ENCODE measurements at regions not wholly inside any gene's neighbourhood (a gene's known extent, or its start where the extent isn't known, plus 50 kb on each side); places are given as distances from the start of the nearest gene placed in this dataset.

DNA sequence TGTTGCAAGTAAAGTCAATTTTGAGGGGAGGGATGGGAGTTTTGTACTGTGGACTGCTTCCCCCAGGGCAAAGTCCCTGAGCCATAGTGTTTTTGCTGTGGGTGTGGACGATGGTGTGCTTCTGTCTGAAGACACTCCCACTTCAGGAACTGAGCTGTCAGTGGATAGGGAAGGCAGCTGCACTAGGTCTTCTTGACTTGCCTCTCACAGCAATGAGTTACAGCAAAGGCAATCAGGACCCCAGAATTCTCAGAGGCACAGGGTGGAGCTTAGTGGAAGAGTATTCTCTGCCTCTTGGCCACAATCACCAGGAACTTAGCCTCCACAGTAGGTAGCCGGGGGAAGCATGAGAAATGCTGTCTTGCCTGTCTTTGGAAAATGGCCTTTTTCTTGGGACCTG lies 1416.6 kb upstream of the MIR17HG start:
- TF ChIP-seq POLR2A (IDR thresholded peaks at IDR 0.05), result no peak
- TF ChIP-seq, protein P1, sequence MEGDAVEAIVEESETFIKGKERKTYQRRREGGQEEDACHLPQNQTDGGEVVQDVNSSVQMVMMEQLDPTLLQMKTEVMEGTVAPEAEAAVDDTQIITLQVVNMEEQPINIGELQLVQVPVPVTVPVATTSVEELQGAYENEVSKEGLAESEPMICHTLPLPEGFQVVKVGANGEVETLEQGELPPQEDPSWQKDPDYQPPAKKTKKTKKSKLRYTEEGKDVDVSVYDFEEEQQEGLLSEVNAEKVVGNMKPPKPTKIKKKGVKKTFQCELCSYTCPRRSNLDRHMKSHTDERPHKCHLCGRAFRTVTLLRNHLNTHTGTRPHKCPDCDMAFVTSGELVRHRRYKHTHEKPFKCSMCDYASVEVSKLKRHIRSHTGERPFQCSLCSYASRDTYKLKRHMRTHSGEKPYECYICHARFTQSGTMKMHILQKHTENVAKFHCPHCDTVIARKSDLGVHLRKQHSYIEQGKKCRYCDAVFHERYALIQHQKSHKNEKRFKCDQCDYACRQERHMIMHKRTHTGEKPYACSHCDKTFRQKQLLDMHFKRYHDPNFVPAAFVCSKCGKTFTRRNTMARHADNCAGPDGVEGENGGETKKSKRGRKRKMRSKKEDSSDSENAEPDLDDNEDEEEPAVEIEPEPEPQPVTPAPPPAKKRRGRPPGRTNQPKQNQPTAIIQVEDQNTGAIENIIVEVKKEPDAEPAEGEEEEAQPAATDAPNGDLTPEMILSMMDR (IDR thresholded peaks at IDR 0.05), result no peak
- WGBS, 2 donors, result 54 to 65% methylated on average over 2 of the region's 2 CpGs
- DNase-seq, result no peak
- intact Hi-C loops (cut with DNase I), result no loop called here
- Histone ChIP-seq H3K27ac (no peak overlapping the region), H3K9me3 (no peaks in the 10 kb centered on the region), H3K36me3 (no peaks in the 10 kb centered on the region), H3K27me3 (no peaks in the 10 kb centered on the region), H3K4me1 (no peaks in the 10 kb centered on the region), H3K4me3 (no peak overlapping the region)

- Histone ChIP-seq H3K4me3 (no peak overlapping the region), H3K9me3 (no peaks in the 10 kb centered on the region), H3K27ac (no peak overlapping the region), H3K36me3 (no peaks in the 10 kb centered on the region), H3K27me3 (no peaks in the 10 kb centered on the region), H3K4me1 (no peaks in the 10 kb centered on the region)
- no peak for TF ChIP-seq POLR2A (IDR thresholded peaks at IDR 0.05)
- TF ChIP-seq, protein P1 (IDR thresholded peaks at IDR 0.05), result no peak
- no peak for DNase-seq
- 79 to 81% methylated on average over 7 to 8 of the region's 8 CpGs for WGBS, 2 donors
- intact Hi-C loops (cut with DNase I), result no loop called here
Observed at GRCh38 chr13:89932902-89933301, 1414.6 kb upstream of the MIR17HG start.

DNA sequence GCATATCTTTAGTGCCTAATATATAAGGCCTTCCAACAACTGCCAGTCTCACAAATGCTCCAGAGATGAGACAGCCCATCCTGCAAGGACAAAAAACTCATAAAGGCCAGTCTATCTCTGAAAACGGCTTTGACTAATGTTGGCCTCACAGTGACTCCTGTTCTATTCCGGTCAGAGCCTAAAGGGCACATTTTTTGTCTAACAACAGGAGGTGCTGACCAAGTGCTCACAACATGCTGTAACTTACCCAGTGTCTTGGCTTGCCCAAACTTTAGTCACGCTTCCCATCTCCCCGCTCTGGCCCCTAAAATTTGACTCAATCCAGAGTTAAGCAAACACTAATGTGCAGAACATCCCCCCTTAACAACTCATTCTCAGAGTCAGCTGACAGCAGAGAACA lies 1411.2 kb upstream of the MIR17HG start:
- no peak for DNase-seq
- Histone ChIP-seq H3K4me1 (no peaks in the 10 kb centered on the region), H3K4me3 (no peak overlapping the region), H3K36me3 (no peaks in the 10 kb centered on the region), H3K27me3 (no peaks in the 10 kb centered on the region), H3K27ac (no peak overlapping the region), H3K9me3 (no peaks in the 10 kb centered on the region)
- WGBS, 2 donors, result 69 to 74% methylated on average over 4 of the region's 4 CpGs
- TF ChIP-seq, protein P1 (IDR thresholded peaks at IDR 0.05), result no peak
- TF ChIP-seq POLR2A (IDR thresholded peaks at IDR 0.05), result no peak
- intact Hi-C loops (cut with DNase I), result no loop called here

DNA sequence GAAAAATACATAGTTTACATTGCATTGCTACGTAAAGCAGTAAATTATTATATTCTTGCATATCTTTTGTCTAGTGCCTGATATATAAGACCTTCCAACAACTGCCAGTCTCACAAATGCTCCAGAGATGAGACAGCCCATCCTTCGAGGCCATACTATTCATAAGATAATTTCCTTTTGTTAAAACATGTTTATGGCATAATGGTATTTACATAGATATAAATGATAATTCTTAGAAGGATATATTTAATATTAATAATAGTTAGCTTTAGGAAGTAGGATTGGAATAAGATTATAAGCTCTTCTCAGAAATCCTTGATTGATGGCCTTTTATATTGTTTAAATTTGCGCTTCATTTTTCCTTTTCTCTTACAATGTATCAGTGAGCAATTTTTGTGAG lies 1410.1 kb upstream of the MIR17HG start:
- intact Hi-C loops (cut with DNase I), result no loop called here
- Histone ChIP-seq H3K4me1 (no peaks in the 10 kb centered on the region), H3K4me3 (no peak overlapping the region), H3K36me3 (no peaks in the 10 kb centered on the region), H3K27ac (no peak overlapping the region), H3K27me3 (no peaks in the 10 kb centered on the region), H3K9me3 (no peaks in the 10 kb centered on the region)
- 67 to 78% methylated on average over 3 of the region's 3 CpGs for WGBS, 2 donors
- no peak for DNase-seq
- TF ChIP-seq, protein P1 (IDR thresholded peaks at IDR 0.05), result no peak
- TF ChIP-seq POLR2A (IDR thresholded peaks at IDR 0.05), result no peak

GRCh38 chr13:89940383-89940782 lies 1407.1 kb upstream of the MIR17HG start:
- no peaks in the 10 kb centered on the region for H3K36me3 ChIP-seq

More at GRCh38 chr13:89940383-89940782, 1407.1 kb upstream of the MIR17HG start:
- DNase-seq, result no peak
- Histone ChIP-seq H3K4me1 (no peaks in the 10 kb centered on the region), H3K9me3 (no peaks in the 10 kb centered on the region), H3K27ac (no peak overlapping the region), H3K27me3 (no peaks in the 10 kb centered on the region), H3K4me3 (no peak overlapping the region)
- WGBS, 2 donors, result 60 to 62% methylated on average over 1 of the region's 1 CpG
- TF ChIP-seq POLR2A (IDR thresholded peaks at IDR 0.05), result no peak
- TF ChIP-seq, protein P1 (IDR thresholded peaks at IDR 0.05), result no peak
- intact Hi-C loops (cut with DNase I), result no loop called here

Measured in esophagus squamous epithelium (tissue), 5 donors.